ENCODE measurements at regions not wholly inside any gene's neighbourhood (a gene's known extent, or its start where the extent isn't known, plus 50 kb on each side); places are given as distances from the start of the nearest gene placed in this dataset.

DNA sequence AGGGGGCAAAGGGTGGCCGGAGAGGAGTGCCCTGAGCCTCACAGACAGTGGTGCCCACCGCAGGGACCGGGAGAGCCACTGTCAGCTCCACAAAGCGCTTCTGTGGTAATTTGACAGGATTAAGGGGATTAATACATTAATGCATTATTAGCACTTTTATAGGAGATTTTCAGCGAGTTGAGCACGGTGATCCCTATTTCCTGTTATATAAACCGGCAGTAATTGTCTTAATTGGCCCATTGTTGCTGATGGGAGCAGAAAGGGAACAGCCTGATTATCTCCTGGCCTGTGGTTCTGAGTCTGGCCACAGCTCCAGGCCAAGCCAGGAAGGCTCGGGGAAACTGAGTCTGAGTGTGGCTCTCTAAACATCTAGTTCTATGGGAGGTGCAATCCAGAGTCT, 423.6 kb downstream of the CDK5RAP2 start:
- Histone ChIP-seq H2BK5ac (ENCODE audit: insufficient read length, low read length) (no peak overlapping the region), H3K79me2 (ENCODE audit: insufficient read depth, low read length) (no peaks in the 10 kb centered on the region), H4K5ac (ENCODE audit: insufficient read length, low read depth, low read length) (no peak overlapping the region), H3T11ph (ENCODE audit: low read length) (no peak overlapping the region), H3K27ac (ENCODE audit: insufficient read length, low read depth, low read length) (no peak overlapping the region), H3K23ac (ENCODE audit: insufficient read length, low read depth, low read length) (no peak overlapping the region), H3K4me1 (ENCODE audit: insufficient read depth, low read length) (peaks cover 3% of the 10 kb centered on the region; the same call in 1 of the 2 replicates), H2AFZ (ENCODE audit: low read length) (no peak overlapping the region), H3K18ac (ENCODE audit: insufficient read length, low read depth, low read length) (no peak overlapping the region), H3K4me2 (ENCODE audit: insufficient read depth, insufficient read length, low read length) (no peak overlapping the region), H3K9ac (ENCODE audit: extremely low read depth, insufficient read length, low read length) (no peak overlapping the region), H2AK5ac (ENCODE audit: insufficient read length, low read length) (no peak overlapping the region), H3K27me3 (ENCODE audit: insufficient read depth, low read length) (no peaks in the 10 kb centered on the region; the same call in 1 of the 2 replicates), H2BK120ac (ENCODE audit: low read depth, low read length, poor library complexity, severe bottlenecking) (no peak overlapping the region), H3K23me2 (ENCODE audit: insufficient read length, low read depth, low read length, poor library complexity, severe bottlenecking) (no peaks in the 10 kb centered on the region), H4K91ac (ENCODE audit: insufficient read length, low read depth, low read length) (no peak overlapping the region), H2BK20ac (ENCODE audit: low read depth, low read length, poor library complexity, severe bottlenecking) (no peak overlapping the region), H4K20me1 (ENCODE audit: control insufficient read depth, insufficient read depth, insufficient read length) (no peaks in the 10 kb centered on the region), H3K9me3 (ENCODE audit: control insufficient read depth, low read depth, low read length) (no peaks in the 10 kb centered on the region), H3K14ac (ENCODE audit: insufficient read depth, low read length) (no peak overlapping the region), H3K56ac (ENCODE audit: insufficient read length, low read depth, low read length) (no peak overlapping the region), H2BK15ac (ENCODE audit: low read depth, low read length) (no peak overlapping the region), H3K4ac (ENCODE audit: low read depth, low read length) (no peak overlapping the region), H4K8ac (replicated peaks; ENCODE audit: insufficient read length, low read depth, low read length) (no peak overlapping the region), H2BK12ac (ENCODE audit: insufficient read length, low read depth, low read length) (no peak overlapping the region), H3K79me1 (ENCODE audit: insufficient read depth, low read depth, low read length, poor library complexity, severe bottlenecking) (no peaks in the 10 kb centered on the region)
- H3K4me3 Mint-ChIP-seq = no peak overlapping the region
- no peaks in the 10 kb centered on the region for H3K36me3 Mint-ChIP-seq (ENCODE audit: insufficient read depth in 1 of 3, low read depth in 3 of 3)
- H3K27ac Mint-ChIP-seq = no peak overlapping the region
- WGBS (ENCODE audit: extremely low coverage, insufficient read length, low lambda C conversion rate) = no CpG with 5 or more reads among the region's 8 CpGs
- TF ChIP-seq, protein P1, sequence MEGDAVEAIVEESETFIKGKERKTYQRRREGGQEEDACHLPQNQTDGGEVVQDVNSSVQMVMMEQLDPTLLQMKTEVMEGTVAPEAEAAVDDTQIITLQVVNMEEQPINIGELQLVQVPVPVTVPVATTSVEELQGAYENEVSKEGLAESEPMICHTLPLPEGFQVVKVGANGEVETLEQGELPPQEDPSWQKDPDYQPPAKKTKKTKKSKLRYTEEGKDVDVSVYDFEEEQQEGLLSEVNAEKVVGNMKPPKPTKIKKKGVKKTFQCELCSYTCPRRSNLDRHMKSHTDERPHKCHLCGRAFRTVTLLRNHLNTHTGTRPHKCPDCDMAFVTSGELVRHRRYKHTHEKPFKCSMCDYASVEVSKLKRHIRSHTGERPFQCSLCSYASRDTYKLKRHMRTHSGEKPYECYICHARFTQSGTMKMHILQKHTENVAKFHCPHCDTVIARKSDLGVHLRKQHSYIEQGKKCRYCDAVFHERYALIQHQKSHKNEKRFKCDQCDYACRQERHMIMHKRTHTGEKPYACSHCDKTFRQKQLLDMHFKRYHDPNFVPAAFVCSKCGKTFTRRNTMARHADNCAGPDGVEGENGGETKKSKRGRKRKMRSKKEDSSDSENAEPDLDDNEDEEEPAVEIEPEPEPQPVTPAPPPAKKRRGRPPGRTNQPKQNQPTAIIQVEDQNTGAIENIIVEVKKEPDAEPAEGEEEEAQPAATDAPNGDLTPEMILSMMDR (conservative IDR thresholded peaks at IDR 0.05) = no peak
- DNase-seq = no peak
- H3K27me3 Mint-ChIP-seq (ENCODE audit: low read depth) = peaks cover 10% of the 10 kb centered on the region; the same call in 1 of the 2 replicates
- H3K9me3 Mint-ChIP-seq = peaks cover 3% of the 10 kb centered on the region in 2 experiments; a peak in 3 of 5 replicates
- H3K4me1 Mint-ChIP-seq = peaks cover 11 to 17% of the 10 kb centered on the region in 2 experiments

All from H9 (cell line).